ENCODE measurements at regions not wholly inside any gene's neighbourhood (a gene's known extent, or its start where the extent isn't known, plus 50 kb on each side); places are given as distances from the start of the nearest gene placed in this dataset.

- ChIA-PET POLR2A (no interaction called here), CTCF (no interaction called here)
- DNase-seq (ENCODE audit: extremely low spot score) = no peak
- TF ChIP-seq ZNF384 (IDR thresholded peaks at IDR 0.05) (no peak), FOXK2 (IDR thresholded peaks at IDR 0.05) (no peak), PKNOX1 (IDR thresholded peaks at IDR 0.05) (no peak), SUZ12 (IDR thresholded peaks at IDR 0.05) (no peak), FOXM1 (IDR thresholded peaks at IDR 0.05; ENCODE audit: borderline replicate concordance) (no peak), NFRKB (IDR thresholded peaks at IDR 0.05) (no peak), FOXA1 (IDR thresholded peaks at IDR 0.05) (no peak)
Measured at GRCh38 chr1:34270181-34270580, 93.5 kb downstream of the C1orf94 start.

- POLR2A ChIA-PET = no interaction called here
- no peak for TF ChIP-seq HDGF (IDR thresholded peaks at IDR 0.05; ENCODE audit: borderline replicate concordance)
- TF ChIP-seq ZNF384 (IDR thresholded peaks at IDR 0.05) = no peak
- no peak for TF ChIP-seq L3MBTL2 (conservative IDR thresholded peaks at IDR 0.05)
- no peak for TF ChIP-seq ELF4 (IDR thresholded peaks at IDR 0.05)
Measured at GRCh38 chr1:34272152-34272551, 95.4 kb downstream of the C1orf94 start.

DNA sequence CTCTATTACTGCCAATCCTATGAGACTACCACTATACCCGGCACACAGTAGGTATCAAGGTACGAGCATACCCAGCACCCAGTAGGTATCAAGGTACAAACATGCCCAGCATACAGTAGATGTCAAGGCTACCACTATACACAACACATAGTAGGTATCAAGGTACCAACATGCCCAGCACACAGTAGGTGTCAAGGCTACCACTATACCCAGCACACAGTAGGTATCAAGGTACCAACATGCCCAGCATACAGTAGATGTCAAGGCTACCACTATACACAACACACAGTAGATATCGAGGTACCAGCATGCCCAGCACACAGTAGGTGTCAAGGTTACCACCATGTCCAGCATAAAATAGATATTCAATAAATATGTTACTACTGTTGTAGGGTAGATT is 98.4 kb downstream of the C1orf94 start:
- TF ChIP-seq SUZ12 (IDR thresholded peaks at IDR 0.05) = no peak
- no peak for TF ChIP-seq PKNOX1 (IDR thresholded peaks at IDR 0.05)
- TF ChIP-seq ARNT (IDR thresholded peaks at IDR 0.05) = no peak
- no peak for TF ChIP-seq ELF4 (IDR thresholded peaks at IDR 0.05)
- no peak for TF ChIP-seq ZNF384 (IDR thresholded peaks at IDR 0.05)
- no peak for TF ChIP-seq FOXK2 (IDR thresholded peaks at IDR 0.05)
- TF ChIP-seq LEF1 (IDR thresholded peaks at IDR 0.05; ENCODE audit: borderline replicate concordance) = no peak
- no peak for TF ChIP-seq BHLHE40 (IDR thresholded peaks at IDR 0.05; ENCODE audit: borderline replicate concordance)
- no peak for TF ChIP-seq FOXA1 (IDR thresholded peaks at IDR 0.05)
- no peak for TF ChIP-seq FOXM1 (IDR thresholded peaks at IDR 0.05; ENCODE audit: borderline replicate concordance)
- no peak for TF ChIP-seq L3MBTL2 (conservative IDR thresholded peaks at IDR 0.05)
- no peak for TF ChIP-seq SP1 (IDR thresholded peaks at IDR 0.05)
- no peak for TF ChIP-seq HDGF (IDR thresholded peaks at IDR 0.05; ENCODE audit: borderline replicate concordance)
- no peak for TF ChIP-seq TARDBP (IDR thresholded peaks at IDR 0.05)
- TF ChIP-seq NFRKB (IDR thresholded peaks at IDR 0.05) = no peak
- no peak for TF ChIP-seq CTBP1 (IDR thresholded peaks at IDR 0.05; ENCODE audit: borderline replicate concordance)
- no peak for DNase-seq (ENCODE audit: extremely low spot score)
- ChIA-PET CTCF (no interaction called here), POLR2A (no interaction called here)

More at GRCh38 chr1:34272152-34272551, 95.4 kb downstream of the C1orf94 start:
- no peak for DNase-seq (ENCODE audit: extremely low spot score)
- CTCF ChIA-PET = no interaction called here

- ChIA-PET POLR2A (no interaction called here), CTCF (no interaction called here)
Measured at GRCh38 chr1:34276606-34277005, 99.9 kb downstream of the C1orf94 start.

DNA sequence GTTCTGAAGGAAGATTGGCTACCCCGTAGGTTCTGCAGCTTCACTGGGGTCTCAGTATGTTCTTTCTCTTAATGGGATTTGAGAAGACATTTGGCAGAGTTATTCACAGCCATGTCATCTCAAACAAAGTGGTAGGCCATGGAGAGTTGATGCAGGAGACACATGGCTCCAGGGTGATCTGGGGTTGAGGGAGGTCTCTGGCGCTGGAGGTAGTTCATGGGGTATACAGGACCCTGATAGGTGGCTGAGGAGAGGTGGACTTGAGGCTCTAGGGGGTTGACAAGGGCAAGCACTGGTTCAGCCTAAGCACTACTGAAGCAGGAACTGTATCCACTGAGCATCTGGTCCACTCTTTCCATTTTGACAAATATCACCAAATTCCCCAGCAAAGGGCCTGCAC is 100.4 kb downstream of the C1orf94 start:
- CTCF ChIA-PET = no interaction called here
- no peak for DNase-seq (ENCODE audit: extremely low spot score)
- no peak for TF ChIP-seq ZNF384 (IDR thresholded peaks at IDR 0.05)
- POLR2A ChIA-PET = no interaction called here

More at GRCh38 chr1:34276606-34277005, 99.9 kb downstream of the C1orf94 start:
- TF ChIP-seq FOXK2 (IDR thresholded peaks at IDR 0.05) = no peak
- TF ChIP-seq NFRKB (IDR thresholded peaks at IDR 0.05) = no peak
- no peak for TF ChIP-seq CTBP1 (IDR thresholded peaks at IDR 0.05; ENCODE audit: borderline replicate concordance)
- no peak for TF ChIP-seq ELF4 (IDR thresholded peaks at IDR 0.05)
- no peak for TF ChIP-seq TARDBP (IDR thresholded peaks at IDR 0.05)
- no peak for TF ChIP-seq FOXA1 (IDR thresholded peaks at IDR 0.05)
- TF ChIP-seq ZNF384 (IDR thresholded peaks at IDR 0.05) = no peak
- no peak for TF ChIP-seq SP1 (IDR thresholded peaks at IDR 0.05)
- TF ChIP-seq LEF1 (IDR thresholded peaks at IDR 0.05; ENCODE audit: borderline replicate concordance) = no peak
- TF ChIP-seq PKNOX1 (IDR thresholded peaks at IDR 0.05) = no peak
- TF ChIP-seq HDGF (IDR thresholded peaks at IDR 0.05; ENCODE audit: borderline replicate concordance) = no peak
- TF ChIP-seq L3MBTL2 (conservative IDR thresholded peaks at IDR 0.05) = no peak
- no peak for TF ChIP-seq ARNT (IDR thresholded peaks at IDR 0.05)
- TF ChIP-seq FOXM1 (IDR thresholded peaks at IDR 0.05; ENCODE audit: borderline replicate concordance) = no peak
- TF ChIP-seq BHLHE40 (IDR thresholded peaks at IDR 0.05; ENCODE audit: borderline replicate concordance) = no peak
- TF ChIP-seq SUZ12 (IDR thresholded peaks at IDR 0.05) = no peak
- DNase-seq (ENCODE audit: extremely low spot score) = no peak

GRCh38 chr1:34278211-34278610 is 101.5 kb downstream of the C1orf94 start:
- CTCF ChIA-PET = no interaction called here
- POLR2A ChIA-PET = no interaction called here
- no peak for DNase-seq (ENCODE audit: extremely low spot score)
- TF ChIP-seq SUZ12 (IDR thresholded peaks at IDR 0.05) = no peak
- TF ChIP-seq BHLHE40 (IDR thresholded peaks at IDR 0.05; ENCODE audit: borderline replicate concordance) = no peak
- no peak for TF ChIP-seq SP1 (IDR thresholded peaks at IDR 0.05)
- TF ChIP-seq ARNT (IDR thresholded peaks at IDR 0.05) = no peak

- no peak for DNase-seq (ENCODE audit: extremely low spot score)
- ChIA-PET POLR2A (no interaction called here), CTCF (no interaction called here)
- TF ChIP-seq FOXM1 (IDR thresholded peaks at IDR 0.05; ENCODE audit: borderline replicate concordance) (no peak), BHLHE40 (IDR thresholded peaks at IDR 0.05; ENCODE audit: borderline replicate concordance) (no peak), PKNOX1 (IDR thresholded peaks at IDR 0.05) (no peak), NFRKB (IDR thresholded peaks at IDR 0.05) (no peak), HDGF (IDR thresholded peaks at IDR 0.05; ENCODE audit: borderline replicate concordance) (no peak)
Measured at GRCh38 chr1:34279971-34280370, 103.3 kb downstream of the C1orf94 start.
